ENCODE measurements at regions not wholly inside any gene's neighbourhood (a gene's known extent, or its start where the extent isn't known, plus 50 kb on each side); places are given as distances from the start of the nearest gene placed in this dataset.

DNA sequence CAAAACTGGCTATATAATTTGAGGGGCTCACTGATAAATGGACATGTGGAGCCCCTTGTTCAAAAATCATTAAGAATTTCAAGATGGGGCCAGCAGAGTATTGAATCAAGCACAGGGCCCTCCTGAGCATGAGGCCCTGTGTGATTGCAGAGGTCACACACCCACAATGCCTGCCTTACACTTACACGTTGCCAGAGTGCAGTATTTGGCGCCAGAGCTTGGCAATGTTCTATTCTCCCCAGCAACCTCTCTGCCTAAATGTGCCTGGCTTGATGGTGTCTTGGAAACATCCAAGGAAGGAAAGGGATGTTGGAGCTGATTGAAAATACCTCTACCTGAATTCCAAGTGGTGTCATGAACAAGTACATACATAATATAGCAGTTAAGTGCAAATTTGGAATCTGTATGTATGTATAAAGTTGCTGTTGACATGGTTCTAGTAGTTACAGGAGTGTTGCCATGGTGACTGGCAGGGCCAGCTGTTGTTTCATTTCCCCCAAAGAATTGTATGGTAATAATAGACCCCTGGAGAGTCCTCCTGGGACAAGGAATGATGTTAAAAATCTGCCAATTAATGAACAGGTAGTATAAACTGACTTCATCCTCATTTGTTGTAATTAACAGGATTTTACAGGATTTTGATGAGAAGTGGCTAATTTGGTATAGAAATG is 205.7 kb upstream of the NAV2 start:
- Mint-ChIP-seq H3K27ac (no peak overlapping the region), H3K27me3 (ENCODE audit: low read depth in 3 of 3) (peaks cover 0 to 6% (median 3%) of the 10 kb centered on the region in 3 donors), H3K4me3 (no peak overlapping the region), H3K36me3 (no peaks in the 10 kb centered on the region), H3K9me3 (peaks cover 0 to 3% (median 0%) of the 10 kb centered on the region in 7 donors), H3K4me1 (no peaks in the 10 kb centered on the region)
- Histone ChIP-seq H4K20me1 (ENCODE audit: insufficient read depth, low read length) (no peaks in the 10 kb centered on the region), H3K4me2 (replicated peaks; ENCODE audit: extremely low read depth, low read length, poor library complexity, severe bottlenecking) (no peak overlapping the region), H3K27ac (ENCODE audit: low read depth in 1 of 2, low read length in 2 of 2) (no peak overlapping the region), H3K27me3 (ENCODE audit: control insufficient read depth in 2 of 2, insufficient read depth in 2 of 2, low read length in 2 of 2) (no peaks in the 10 kb centered on the region), H3K79me2 (ENCODE audit: insufficient read depth, low read length) (no peaks in the 10 kb centered on the region), H2AFZ (ENCODE audit: insufficient read depth, low read depth, low read length, poor library complexity, severe bottlenecking) (no peak overlapping the region), H3K4me3 (replicated peaks in 1 of 3; ENCODE audit: low read depth in 2 of 3, low read length in 3 of 3) (no peak overlapping the region), H3K9ac (ENCODE audit: insufficient read depth, low read length, poor library complexity, severe bottlenecking) (no peak overlapping the region), H3K9me3 (replicated peaks in 1 of 2; ENCODE audit: control insufficient read depth in 1 of 2, insufficient read depth in 1 of 2, low read length in 2 of 2) (no peaks in the 10 kb centered on the region), H3K36me3 (replicated peaks in 1 of 2; ENCODE audit: control insufficient read depth in 1 of 2, insufficient read depth in 2 of 2, low read length in 2 of 2) (no peaks in the 10 kb centered on the region), H3K4me1 (ENCODE audit: control insufficient read depth in 1 of 2, insufficient read depth in 2 of 2, low read length in 2 of 2) (no peaks in the 10 kb centered on the region)
- intact Hi-C loops (cut with micrococcal nuclease): no loop called here
- WGBS (ENCODE audit: insufficient coverage): no CpG with 5 or more reads among the region's 2 CpGs
- TF ChIP-seq, protein P1, sequence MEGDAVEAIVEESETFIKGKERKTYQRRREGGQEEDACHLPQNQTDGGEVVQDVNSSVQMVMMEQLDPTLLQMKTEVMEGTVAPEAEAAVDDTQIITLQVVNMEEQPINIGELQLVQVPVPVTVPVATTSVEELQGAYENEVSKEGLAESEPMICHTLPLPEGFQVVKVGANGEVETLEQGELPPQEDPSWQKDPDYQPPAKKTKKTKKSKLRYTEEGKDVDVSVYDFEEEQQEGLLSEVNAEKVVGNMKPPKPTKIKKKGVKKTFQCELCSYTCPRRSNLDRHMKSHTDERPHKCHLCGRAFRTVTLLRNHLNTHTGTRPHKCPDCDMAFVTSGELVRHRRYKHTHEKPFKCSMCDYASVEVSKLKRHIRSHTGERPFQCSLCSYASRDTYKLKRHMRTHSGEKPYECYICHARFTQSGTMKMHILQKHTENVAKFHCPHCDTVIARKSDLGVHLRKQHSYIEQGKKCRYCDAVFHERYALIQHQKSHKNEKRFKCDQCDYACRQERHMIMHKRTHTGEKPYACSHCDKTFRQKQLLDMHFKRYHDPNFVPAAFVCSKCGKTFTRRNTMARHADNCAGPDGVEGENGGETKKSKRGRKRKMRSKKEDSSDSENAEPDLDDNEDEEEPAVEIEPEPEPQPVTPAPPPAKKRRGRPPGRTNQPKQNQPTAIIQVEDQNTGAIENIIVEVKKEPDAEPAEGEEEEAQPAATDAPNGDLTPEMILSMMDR (IDR thresholded peaks at IDR 0.05): no peak
- DNase-seq: no peak

DNA sequence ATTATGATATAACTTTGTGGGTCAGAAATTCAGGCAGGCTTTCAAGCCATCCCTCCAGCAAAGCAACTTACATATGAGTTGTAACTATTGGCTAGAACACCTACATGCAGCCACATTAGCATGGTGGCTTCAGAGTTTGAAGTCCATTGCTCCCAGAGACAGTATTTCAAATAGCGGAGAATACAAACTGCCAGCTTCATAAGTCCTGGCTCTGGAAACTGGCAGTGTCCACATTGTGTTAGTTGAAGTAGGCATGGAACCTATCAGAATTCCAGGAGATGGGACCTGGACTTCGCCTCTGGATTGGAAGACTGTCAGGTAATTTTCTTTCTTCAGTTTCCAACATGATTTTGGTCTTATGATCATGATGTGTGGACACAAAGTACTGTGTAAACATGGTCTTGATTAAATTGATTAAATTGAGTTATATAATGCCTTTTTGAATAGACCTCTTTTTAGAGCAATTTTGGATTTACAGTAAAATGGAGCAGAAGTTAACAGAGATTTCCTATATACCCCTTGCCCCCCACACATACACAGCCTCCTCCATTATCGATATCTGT is 209.9 kb upstream of the NAV2 start:
- intact Hi-C loops (cut with micrococcal nuclease): no loop called here

More for the DNA sequence above, 209.9 kb upstream of the NAV2 start:
- Histone ChIP-seq H4K20me1 (ENCODE audit: insufficient read depth, low read length) (no peaks in the 10 kb centered on the region), H3K79me2 (ENCODE audit: insufficient read depth, low read length) (no peaks in the 10 kb centered on the region), H2AFZ (ENCODE audit: insufficient read depth, low read depth, low read length, poor library complexity, severe bottlenecking) (no peak overlapping the region), H3K27ac (ENCODE audit: low read depth in 1 of 2, low read length in 2 of 2) (no peak overlapping the region), H3K36me3 (replicated peaks in 1 of 2; ENCODE audit: control insufficient read depth in 1 of 2, insufficient read depth in 2 of 2, low read length in 2 of 2) (no peaks in the 10 kb centered on the region), H3K27me3 (ENCODE audit: control insufficient read depth in 2 of 2, insufficient read depth in 2 of 2, low read length in 2 of 2) (no peaks in the 10 kb centered on the region), H3K4me3 (replicated peaks in 1 of 3; ENCODE audit: low read depth in 2 of 3, low read length in 3 of 3) (no peak overlapping the region), H3K9me3 (replicated peaks in 1 of 2; ENCODE audit: control insufficient read depth in 1 of 2, insufficient read depth in 1 of 2, low read length in 2 of 2) (no peaks in the 10 kb centered on the region), H3K4me1 (ENCODE audit: control insufficient read depth in 1 of 2, insufficient read depth in 2 of 2, low read length in 2 of 2) (no peaks in the 10 kb centered on the region), H3K4me2 (replicated peaks; ENCODE audit: extremely low read depth, low read length, poor library complexity, severe bottlenecking) (no peak overlapping the region), H3K9ac (ENCODE audit: insufficient read depth, low read length, poor library complexity, severe bottlenecking) (no peak overlapping the region)
- no peak overlapping the region for H3K4me3 Mint-ChIP-seq
- H3K36me3 Mint-ChIP-seq: no peaks in the 10 kb centered on the region
- no peak overlapping the region for H3K27ac Mint-ChIP-seq
- no peaks in the 10 kb centered on the region for H3K9me3 Mint-ChIP-seq
- H3K27me3 Mint-ChIP-seq (ENCODE audit: low read depth in 3 of 3): no peaks in the 10 kb centered on the region
- no peaks in the 10 kb centered on the region for H3K4me1 Mint-ChIP-seq
- 100% methylated on average over 1 of the region's 3 CpGs for WGBS (ENCODE audit: insufficient coverage)
- TF ChIP-seq, protein P1 (IDR thresholded peaks at IDR 0.05): no peak
- DNase-seq: no peak
